Fibroblast of peridontal ligament (primary cell): ENCODE measurements at regions not wholly inside any gene's neighbourhood (a gene's known extent, or its start where the extent isn't known, plus 50 kb on each side); places are given as distances from the start of the nearest gene placed in this dataset.

Experiments
- DNase-seq: peaks from one replicate; pipeline ENCODE4 v3.0.0-alpha.2; 2010; ENCODE audit errors: extremely low read depth

DNA sequence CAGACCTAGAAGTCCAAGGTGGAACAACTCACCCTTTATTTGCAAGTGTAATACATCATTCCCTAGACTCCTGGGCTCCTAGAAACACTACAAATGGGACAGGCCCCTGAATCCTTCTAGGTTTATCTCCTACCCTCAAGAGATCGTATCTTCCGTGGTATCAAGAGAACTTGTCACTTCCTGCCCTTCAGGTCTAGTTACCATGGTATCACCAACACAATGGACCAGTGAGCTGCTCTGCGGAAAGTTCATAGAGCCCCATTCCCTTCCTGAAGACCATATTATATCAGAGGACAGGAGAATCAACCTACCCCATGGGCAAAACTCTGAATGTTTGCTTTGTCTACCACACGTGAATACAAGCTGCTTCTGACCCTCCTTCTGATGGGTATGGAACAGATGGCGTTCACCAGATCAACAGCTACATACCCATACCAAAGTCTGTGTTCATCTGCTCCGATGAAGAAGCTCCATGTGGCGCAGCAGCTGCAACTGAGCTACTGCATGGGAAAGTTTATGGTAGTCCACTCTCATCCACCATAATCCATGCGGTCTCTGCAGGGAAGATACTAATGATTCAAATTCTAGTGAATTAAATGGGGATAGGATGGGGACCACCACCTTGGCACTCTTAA is 84.6 kb upstream of the KLF13 start:
- DNase-seq = no peak

DNA sequence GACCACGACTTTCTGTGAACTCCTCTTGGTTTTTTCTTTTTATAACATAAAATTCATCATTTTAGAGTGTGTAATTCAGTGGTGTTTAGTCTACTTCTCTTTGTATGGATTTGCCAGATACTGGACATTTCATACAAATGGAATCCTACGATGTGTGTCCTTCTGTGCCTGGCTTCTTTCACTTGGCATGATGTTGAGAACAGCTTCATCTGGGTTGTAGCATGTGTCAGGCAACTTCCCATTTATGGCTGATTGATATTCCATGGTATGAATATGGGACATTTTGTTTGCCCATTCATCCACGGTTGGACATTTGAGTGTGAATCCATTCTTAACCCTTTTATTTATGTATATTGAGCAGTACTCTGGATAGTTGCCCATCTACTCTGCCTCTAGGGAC is 82.7 kb upstream of the KLF13 start:
- DNase-seq = no peak

DNA sequence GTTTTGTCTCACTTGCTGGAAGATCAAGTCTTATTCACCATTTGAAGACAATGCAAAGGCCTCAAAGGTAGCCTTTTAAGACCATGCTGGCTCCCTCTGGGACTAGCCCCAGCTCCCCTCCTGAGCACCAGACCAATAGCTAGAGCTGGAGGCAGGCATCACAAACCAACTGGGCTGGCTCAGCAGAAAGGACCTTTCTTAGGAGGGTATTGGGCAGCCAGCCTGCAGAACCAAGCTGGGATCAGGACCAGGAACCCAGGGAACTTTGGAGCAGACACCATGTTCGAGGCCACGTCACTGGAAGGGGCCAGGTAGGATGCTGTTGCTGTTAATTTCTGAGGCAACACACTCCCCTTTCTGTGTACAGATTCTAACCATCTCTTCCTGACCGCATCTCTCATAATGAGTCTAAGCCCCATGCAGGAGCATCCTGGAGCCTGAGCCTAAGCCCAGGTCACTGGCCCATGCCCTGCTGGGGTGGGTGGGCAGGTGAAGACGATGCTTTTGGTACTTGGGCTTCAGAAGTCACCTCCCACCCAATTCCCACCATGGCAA is 81.4 kb upstream of the KLF13 start:
- DNase-seq = no peak

DNA sequence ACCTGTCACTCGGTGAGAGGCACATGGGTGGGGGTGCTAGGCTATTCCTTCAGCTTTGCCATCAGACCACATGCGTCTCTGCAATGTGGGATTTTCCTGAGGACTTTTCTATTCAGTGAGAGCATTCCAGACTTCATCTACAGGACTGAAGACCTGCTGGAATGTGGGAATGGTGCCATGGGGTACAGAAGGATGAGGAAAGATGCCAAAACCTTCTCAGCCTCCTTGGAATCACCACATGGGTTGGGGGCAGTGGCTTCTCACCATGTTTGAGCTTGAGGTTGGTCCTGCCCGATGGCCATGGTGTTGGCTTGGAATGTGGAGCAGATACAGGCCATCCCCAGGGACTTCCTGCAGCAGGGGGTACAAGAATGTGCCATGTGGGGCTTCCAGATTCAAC is 80.9 kb upstream of the KLF13 start:
- no peak for DNase-seq

DNA sequence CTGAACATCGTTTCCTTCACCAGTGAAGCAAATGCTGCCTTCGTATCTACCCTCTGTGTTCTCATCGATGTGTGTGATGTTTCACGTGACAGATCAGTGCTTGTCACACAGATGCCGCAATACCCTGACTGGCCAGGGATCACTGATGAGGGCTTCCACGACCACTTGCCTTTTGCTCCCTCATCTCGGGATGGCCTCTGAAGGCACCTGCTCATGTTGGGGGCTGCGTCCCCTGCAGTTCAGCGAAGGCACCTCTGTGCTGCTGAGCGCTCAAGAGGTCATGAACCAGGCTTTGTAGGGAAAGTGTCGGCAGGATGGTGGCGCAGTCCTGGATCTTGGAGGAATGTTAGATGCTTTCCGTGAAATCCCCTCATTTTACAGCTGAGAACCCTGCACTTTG is 79.2 kb upstream of the KLF13 start:
- no peak for DNase-seq

DNA sequence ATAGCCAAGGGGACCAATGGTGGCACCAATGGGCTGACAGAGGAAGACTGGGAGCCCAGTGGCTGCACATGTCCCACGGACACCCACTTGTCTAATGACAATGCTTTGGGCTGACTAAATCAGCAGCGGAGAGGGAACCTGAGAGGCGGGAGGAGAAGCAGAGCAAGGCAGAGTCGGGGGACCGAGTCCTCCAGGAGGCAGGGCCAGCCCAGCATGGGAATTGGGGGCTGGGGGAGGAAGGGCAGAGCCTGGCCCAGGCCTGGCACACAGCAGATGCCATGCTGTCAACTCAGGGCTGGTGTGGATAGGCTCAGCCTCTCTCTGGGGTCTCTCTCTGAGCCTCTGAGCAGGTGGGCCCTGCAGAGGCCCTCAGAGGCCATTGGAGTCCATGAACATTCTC is 78.4 kb upstream of the KLF13 start:
- DNase-seq = no peak

DNA sequence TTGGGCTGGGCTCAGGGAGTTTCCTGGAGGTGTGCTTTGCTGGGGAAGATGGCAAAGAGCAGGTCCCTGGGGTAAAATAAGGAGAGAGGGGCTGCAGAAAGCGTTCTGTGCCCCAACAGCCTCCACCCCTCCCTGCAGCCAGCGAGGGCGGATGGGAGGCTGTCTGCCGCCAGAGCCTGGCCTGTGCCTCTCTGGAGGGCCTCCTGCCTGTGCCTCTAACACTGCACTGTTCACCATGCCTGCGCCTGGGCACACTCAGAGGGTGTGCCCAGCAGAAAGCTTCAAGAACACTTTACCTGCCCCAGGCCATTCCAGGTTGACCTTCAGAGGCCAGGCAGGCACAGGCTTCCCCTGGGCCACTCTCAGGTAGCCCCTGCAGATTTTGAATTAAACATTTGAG is 77.7 kb upstream of the KLF13 start:
- DNase-seq = no peak

DNA sequence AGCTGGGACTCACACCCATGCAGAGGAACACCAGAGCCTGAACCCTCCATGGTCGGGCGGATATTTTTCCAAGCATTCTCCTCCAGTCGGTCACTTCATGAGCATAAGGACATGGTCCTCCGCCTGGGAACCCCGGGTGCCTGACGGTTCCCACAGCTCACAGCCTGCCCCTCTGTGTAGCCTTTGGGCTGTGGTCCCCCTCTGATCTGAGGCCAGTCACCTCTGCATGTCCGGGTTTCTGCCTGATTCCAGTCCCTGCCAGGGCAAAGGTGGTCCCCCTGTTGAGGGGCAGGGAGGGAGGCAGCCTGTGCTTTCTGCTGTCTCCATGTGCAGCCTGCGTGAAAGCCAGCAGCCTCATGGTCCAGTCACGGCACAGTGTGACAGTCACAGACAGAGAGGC is 76.6 kb upstream of the KLF13 start:
- no peak for DNase-seq

DNA sequence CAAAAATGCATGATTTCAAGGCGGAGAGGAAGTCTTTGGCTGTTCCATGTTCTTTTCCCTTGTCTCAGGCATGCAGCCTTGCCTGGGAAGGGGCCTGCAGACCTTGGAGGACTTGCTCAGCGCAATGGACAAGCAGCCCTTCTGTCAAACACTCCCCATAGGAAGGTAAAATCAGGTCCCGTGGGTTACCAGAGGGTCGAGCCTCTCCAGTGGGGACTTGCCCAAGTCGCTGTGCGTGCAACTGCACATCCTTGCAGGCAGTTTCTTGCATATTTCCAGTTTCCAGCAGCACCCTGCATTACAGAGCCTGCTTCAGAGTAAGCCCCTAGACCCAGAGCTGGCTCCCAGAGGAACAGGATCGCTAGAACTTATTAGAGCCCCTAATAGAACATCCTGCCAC is 75.5 kb upstream of the KLF13 start:
- DNase-seq = no peak

DNA sequence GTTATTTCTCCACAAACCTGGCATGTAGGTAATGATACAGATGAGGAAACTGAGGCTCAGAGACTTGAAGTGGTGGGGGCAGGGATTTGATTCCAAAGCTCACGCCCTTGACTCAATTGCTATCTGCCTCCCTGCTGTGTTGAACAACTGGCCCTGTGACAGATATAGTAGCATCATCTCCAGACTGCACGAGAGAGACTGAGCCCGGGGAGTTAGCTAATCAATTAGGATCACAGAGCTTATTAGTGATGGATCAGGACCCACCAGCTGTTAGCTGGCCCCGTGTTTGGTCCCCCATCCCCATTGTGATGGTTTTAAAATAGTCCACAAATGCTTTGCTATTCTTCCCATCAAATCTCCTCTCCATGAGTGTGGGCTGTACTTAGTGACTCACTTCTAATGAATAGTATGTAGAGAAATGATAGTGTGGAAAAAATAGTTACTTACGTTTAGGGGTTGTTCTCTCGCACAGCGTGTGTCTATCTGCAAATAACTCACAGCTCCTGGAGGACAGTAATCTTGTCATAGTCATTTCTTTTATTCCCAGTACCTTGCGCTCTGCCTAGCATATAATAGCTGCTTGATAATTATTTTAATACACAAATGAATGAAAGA is 74.4 kb upstream of the KLF13 start:
- DNase-seq = no peak

DNA sequence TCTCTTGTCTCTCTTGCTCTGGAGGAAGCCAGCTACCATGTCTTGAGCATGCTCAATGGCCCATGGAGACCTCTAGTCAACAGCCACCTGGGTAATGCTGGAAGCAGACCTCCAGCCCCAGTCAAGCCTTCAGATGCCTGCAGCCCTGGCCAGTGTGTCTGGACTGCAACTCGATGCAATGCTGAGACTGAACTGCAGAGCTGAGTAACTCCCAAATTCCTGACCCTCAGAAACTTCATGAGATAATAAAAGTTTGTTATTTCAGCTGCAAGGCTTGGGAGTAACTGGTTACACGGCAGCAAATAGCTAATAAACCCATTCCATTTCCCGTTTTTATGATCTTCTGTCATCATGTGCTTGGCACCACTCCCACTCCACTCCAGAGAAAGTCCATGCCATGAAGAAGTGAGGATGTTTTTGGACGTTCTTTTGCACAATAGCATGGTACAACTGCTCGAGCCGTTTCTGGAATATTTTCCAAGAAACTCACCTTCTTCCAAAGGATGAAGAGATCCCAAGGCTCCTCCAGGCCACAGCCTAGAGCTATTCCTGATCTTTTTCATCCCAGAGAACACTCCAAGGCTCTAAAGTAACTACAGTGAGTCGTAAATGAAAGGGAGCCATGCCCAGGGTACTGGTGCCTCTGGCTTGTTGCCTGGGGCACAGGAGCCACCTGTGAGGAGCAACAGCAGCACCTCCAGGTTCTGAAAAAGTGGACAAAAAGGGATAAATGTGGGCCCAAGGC is 72.0 kb upstream of the KLF13 start:
- peak; percentile 35 for DNase-seq

DNA sequence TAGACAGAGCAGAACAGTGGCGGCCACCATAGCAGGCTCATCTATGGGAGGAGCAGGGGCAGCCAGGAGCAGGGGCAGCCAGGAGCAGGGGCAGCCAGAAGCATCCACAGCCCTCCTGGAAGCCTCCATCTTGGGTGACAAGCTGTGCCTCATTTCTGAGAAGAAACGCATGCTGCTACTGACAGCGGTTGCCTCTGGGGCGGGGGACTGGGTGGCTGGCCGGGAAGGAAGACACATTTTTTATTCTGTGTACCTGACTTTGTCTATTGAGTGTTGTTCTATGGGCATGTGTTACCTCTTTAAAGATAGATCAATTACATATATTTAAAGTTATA is 71.5 kb upstream of the KLF13 start:
- no peak for DNase-seq

DNA sequence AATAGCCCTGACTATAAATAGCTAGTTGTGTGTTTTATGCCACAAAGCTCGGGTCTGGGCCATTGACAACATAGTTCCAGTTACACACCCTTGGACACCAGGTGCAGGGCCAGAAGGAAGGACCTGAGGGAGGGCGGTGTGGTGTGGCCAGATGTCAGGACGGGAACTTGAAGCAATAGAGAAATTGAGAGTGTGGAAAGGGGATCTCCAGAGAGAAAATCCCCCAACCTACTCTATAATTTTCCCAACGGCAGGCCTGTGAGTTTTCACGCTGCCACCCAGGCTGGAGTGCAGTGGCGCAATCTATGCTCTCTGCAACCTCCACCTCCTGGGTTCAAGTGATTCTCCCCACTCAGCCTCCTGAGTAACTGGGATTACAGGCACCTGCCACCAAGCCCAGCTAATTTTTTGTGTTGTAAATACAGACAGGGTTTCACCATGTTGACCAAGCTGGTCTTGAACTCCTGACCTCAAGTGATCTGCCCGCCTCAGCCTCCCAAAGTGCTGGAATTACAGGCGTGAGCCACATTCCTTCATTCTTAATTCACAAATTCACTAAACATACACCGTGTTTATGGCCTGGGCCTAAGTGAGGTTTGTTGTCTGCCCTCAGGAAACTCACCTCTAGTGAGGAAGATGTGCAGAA is 70.8 kb upstream of the KLF13 start:
- DNase-seq = no peak

DNA sequence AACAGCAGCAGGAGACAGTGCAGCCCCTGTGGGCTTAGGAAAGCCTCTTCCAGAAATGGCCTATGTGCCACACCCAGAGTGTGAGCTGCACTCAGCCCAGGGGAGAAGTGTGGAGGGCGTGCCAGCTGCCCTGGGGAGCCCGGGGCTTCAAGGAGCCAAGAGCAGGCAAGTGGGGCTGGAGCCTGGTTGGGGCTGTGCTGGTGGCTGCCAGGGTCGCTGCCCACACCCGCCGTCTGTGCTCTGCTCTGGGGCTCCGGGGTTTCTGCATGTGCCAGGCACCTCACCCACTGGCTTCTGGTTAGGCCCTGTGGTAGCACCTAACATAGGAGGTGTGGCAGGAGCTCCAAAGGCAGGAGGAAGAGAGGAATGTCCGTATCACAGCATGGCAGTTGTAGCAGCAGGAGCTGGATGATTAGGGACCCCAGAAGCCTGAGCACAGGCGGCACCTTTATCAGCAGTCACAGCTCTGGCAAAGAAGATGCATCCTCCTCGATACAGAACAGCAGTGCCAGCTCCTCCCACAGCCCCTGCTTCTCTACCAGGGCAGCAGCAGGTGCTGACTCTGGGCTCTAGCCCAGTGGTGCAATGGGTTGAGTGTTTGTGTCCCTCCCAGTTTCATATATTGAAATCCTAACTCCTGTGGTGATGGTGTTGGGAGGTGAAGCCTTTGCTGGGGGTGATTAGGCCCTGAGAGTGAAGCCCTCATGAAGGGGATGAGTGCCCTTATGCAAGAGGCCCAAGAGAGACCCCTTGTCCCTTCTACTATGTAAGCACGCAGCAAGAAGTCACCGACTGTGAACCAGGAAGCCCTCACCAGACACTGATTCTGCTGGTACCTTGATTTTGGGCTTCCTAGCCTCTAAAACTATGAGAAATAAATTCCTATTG is 70.0 kb upstream of the KLF13 start:
- no peak for DNase-seq

DNA sequence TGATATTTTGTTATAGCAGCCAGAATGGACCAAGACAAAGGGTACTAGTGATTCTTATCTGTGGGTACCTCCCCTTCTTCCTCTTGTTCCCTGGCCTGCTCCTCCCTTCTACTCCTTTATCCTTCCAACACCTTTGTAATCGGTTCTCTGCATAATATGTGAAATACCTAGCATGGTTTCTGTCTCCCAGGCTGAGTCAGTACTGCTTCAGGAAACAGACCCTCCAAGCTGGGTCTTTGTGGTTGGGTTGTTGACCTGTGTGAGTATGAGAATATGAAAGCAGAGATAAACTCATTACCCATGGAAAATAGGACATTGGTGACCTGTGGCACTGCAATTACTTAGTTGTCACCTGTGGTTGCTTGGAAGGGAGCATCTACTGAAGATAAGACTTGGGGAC is 69.3 kb upstream of the KLF13 start:
- no peak for DNase-seq

DNA sequence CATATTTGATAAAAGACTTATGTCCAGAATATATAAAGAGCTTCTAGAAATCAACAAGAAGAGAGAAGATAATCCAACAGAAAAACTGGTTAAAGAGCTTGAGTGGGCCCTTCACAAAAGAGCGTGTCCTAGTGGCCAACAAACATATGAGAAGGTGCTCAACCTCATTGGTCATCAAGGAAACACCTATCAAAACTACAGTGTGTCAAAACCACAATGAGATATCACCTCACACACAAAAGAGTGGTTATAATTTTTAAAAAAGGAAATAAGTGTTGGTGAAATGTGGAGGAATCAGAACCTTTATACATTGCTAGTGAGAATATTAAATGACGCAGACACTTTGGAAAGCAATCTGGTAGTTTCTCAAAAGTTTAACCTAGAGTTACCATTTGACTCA is 68.4 kb upstream of the KLF13 start:
- no peak for DNase-seq

DNA sequence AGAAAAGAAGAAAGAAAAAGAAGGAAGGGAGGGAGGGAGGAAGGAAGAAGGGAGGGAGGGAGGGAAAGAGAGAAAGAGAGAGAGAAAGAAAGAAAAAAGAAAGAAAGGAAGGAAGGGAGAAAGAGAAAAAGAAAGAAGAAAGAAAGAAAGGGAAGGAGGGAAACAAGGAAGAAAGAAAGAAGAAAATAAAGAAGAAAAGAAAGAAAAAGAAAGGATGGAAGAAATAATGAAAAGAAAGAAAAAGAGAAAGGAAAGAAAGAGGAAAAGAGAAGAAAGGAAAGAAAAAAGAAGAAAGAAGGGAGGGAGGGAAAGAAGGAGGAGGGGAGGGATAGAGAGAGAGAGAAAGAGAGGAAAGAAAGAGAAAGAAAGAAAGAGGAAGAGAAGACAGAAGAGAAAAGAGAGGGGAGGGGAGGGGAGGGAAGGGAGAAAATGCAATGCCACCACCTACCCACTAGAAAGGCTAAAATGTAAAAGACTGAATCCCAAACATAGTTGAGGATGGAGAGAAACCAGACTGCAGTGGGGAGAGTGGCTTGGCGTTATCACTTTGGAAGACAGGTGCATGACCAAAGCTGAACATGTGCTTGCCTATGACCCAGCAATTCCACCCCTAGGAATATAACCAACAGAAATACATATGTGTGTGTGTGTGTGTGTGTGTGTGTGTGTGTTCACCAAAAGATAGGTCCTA is 66.9 kb upstream of the KLF13 start:
- no peak for DNase-seq

DNA sequence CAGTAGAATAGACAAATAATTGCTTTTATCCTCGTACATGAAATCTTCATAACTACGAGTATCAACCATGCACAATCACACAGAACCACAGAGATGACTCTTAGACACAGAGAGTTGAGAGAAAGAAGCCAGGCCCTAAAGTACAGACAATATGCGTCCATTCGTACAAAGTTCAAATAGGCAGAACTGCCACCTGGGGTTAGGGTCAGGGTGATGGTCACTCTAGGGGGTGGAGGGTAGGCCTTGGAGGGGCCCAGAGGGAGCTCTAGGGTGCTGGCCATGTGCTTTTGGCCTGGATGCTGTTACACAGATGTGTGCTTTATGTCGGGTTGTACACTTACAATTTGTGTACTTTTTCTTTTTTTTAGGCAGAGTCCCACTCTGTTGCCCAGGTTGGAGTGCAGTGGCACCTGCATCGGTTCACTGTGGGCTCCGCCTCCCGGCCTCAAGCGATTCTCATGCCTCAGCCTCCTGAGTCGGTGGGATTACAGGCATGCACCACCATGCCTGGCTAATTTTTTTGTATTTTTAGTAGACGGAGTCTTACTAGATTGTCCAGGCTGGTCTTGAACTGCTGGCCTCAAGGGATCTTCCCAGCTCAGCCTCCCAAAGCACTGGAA is 65.9 kb upstream of the KLF13 start:
- DNase-seq = no peak

DNA sequence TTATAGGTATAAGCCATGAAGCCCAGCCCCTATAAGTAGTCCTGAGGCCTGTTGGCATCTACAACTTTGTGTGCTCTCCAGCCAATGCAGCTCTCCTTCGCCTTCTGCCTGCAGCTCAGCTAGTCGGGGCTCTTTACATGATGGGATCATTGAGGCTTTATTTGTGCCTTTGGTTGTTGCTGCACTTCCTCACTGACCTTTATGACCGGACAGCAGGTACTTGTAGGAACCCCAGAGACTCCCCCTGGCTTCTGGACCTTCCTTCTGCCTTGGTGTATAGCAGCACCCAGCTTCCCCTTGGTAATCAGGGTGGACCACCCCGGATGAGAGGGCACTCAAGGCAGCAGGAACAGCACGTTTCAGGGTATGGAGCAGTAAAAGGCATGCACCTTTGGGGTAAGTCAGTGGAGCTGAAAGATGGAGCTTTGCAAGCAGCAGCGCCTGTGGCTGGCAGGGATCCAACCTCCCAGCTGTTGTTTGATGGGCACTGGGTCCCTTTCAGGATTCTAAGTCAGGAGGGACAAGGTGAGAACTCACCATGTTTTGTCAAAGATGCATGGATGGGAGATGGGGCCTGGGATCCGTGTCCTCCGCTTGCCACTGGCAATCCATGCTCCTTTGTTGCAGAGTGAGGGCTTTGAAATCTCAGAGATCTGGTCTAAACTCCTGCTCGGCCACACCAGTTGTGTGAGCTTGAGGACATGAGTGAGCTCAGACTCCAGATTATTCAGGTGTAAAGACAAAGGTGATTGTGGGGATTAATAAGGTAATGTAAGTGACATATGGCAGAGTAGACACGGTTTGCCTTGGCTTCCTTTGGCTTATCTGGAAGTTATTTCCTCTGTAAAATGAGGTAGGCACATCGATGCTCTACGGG is 65.1 kb upstream of the KLF13 start:
- no peak for DNase-seq

DNA sequence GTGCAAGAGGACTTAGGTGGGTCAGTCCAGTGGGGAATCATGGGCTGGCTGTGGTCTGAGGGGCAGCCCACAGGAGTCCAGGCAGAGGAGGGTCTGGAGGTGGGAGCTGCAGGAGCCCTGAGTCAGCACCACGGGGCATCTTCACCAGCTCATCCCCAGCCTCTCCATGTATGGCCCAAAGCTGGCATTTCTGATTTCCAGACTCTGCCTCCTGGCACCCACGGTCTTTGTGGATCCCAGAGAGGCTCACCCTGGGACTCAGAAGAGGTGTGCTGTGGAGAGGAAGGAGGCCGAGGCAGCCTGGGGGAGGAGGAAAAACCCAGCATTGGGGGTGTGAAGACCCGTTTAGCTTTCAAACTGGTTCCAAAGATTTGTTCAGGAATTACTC is 64.5 kb upstream of the KLF13 start:
- DNase-seq = no peak
